ENCODE measurements at regions not wholly inside any gene's neighbourhood (a gene's known extent, or its start where the extent isn't known, plus 50 kb on each side); places are given as distances from the start of the nearest gene placed in this dataset.

DNA sequence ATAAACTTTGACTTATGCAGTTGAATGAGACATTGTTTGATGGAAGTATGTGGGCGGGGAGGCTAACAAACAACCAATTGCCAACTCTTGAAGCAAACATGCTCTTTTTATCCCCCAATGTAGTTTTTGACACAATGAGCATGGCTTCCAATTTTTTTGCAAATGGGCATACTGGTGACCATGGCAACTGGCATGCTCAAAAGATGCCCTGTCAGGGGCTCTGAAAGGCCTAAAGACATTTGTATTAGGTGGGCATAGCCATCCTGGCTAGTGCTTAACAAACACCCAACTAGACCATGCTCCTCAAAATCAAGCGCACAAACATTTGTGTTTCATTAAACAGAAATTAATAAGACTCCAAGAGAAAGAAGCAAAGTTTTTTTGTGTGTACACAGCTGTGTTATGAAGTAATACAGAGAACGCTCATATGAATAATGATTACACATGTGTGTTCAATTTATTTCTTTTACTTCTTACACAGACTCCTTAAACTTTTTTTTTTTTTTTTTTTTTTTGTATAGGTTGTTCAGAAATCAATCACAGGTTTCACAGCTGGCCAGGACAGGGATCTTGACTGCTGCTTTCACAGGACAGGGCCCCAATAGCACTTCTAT lies 95.6 kb downstream of the DLEU7 start:
- TF ChIP-seq POLR2A (IDR thresholded peaks at IDR 0.05) (no peak), EP300 (IDR thresholded peaks at IDR 0.05; ENCODE audit: low read depth) (no peak), POLR2AphosphoS5 (IDR thresholded peaks at IDR 0.05) (no peak)
- TF ChIP-seq, protein P1, sequence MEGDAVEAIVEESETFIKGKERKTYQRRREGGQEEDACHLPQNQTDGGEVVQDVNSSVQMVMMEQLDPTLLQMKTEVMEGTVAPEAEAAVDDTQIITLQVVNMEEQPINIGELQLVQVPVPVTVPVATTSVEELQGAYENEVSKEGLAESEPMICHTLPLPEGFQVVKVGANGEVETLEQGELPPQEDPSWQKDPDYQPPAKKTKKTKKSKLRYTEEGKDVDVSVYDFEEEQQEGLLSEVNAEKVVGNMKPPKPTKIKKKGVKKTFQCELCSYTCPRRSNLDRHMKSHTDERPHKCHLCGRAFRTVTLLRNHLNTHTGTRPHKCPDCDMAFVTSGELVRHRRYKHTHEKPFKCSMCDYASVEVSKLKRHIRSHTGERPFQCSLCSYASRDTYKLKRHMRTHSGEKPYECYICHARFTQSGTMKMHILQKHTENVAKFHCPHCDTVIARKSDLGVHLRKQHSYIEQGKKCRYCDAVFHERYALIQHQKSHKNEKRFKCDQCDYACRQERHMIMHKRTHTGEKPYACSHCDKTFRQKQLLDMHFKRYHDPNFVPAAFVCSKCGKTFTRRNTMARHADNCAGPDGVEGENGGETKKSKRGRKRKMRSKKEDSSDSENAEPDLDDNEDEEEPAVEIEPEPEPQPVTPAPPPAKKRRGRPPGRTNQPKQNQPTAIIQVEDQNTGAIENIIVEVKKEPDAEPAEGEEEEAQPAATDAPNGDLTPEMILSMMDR (IDR thresholded peaks at IDR 0.05) = no peak

Data from transverse colon (tissue), 4 donors.